Spleen (tissue), 11 donors: ENCODE measurements at regions not wholly inside any gene's neighbourhood (a gene's known extent, or its start where the extent isn't known, plus 50 kb on each side); places are given as distances from the start of the nearest gene placed in this dataset.

Source experiments
- DNase-seq: peaks from one replicate; pipeline ENCODE4 v3.0.0-alpha.2; 2020
- H3K27ac ChIP-seq, 8 donors: fragments of 200-600 bp; sonication (generic) in 7 of 8; 1 replicate in 4 of 8; 2 replicates in 4 of 8; pipeline versions ENCODE4 v1.5.0 to v1.8.0; 2016 to 2021; ENCODE audit warnings: inconsistent platforms in 4 of 8, mild to moderate bottlenecking in 4 of 8, moderate library complexity in 1 of 8
- H3K27me3 ChIP-seq, 7 donors: fragments of 200-600 bp; sonication (generic) in 6 of 7; replicated peaks in 1 of 7; 1 replicate in 4 of 7; 2 replicates in 3 of 7; pipeline versions ENCODE4 v1.5.0 to v1.8.0; 2016 to 2021; ENCODE audit warnings: inconsistent platforms in 3 of 7, mild to moderate bottlenecking in 1 of 7
- H3K36me3 ChIP-seq, 6 donors: fragments of 200-600 bp; sonication (generic) in 5 of 6; 1 replicate in 4 of 6; 2 replicates in 2 of 6; pipeline versions ENCODE4 v1.5.0 to v1.8.0; 2016 to 2021; ENCODE audit warnings: inconsistent platforms in 2 of 6
- H3K4me1 ChIP-seq, 6 donors: fragments of 200-600 bp; sonication (generic) in 5 of 6; 1 replicate in 3 of 6; 2 replicates in 3 of 6; pipeline versions ENCODE4 v1.5.0 to v1.8.0; 2016 to 2021; ENCODE audit warnings: inconsistent platforms in 3 of 6
- H3K4me3 ChIP-seq, 8 donors: fragments of 200-600 bp; sonication (generic) in 7 of 8; 1 replicate in 4 of 8; 2 replicates in 4 of 8; pipeline versions ENCODE4 v1.5.0 to v1.8.0; 2016 to 2021; ENCODE audit warnings: inconsistent platforms in 4 of 8, mild to moderate bottlenecking in 4 of 8, moderate library complexity in 2 of 8
- H3K9me3 ChIP-seq, 8 donors: fragments of 200-600 bp; sonication (generic) in 7 of 8; 1 replicate in 4 of 8; 2 replicates in 4 of 8; pipeline versions ENCODE4 v1.5.0 to v1.8.0; 2016 to 2021; ENCODE audit warnings: inconsistent platforms in 4 of 8
- CTCF ChIP-seq, 11 experiments: fragments of 200-600 bp in 7 of 11; fragments of 450-650 bp in 4 of 11; sonication (generic) in 4 of 11; IDR thresholded peaks in 8 of 11; conservative IDR thresholded peaks in 3 of 11; 1 replicate in 7 of 11; 2 replicates in 4 of 11; pipeline versions ENCODE4 v1.4.0 to v1.8.0; 2016 to 2021; ENCODE audit warnings: antibody characterized with exemption in 11 of 11, inconsistent platforms in 4 of 11, mild to moderate bottlenecking in 1 of 11
- POLR2A ChIP-seq, 3 donors: fragments of 450-650 bp; IDR thresholded peaks; one replicate each; pipeline ENCODE4 v1.5.1; 2017; ENCODE audit warnings: antibody characterized with exemption in 3 of 3, mild to moderate bottlenecking in 1 of 3
- POLR2AphosphoS5 ChIP-seq, 3 donors: sonication (generic); formaldehyde crosslinking; IDR thresholded peaks; one replicate each; pipeline ENCODE4 v1.5.1; 2017; ENCODE audit warnings: antibody characterized with exemption in 3 of 3
- WGBS, 5 donors: extraction: QIAGEN DNeasy Blood & Tissue Kit in 3 of 5; methylation state at CpG; one replicate each; pipeline versions ENCODE4 v1.1.5 to v1.1.7; 2013 to 2018; 5-methylcytosine and 5-hydroxymethylcytosine counted together
- intact Hi-C: fragments of 100-400 bp; cut with DNase I; formaldehyde crosslinking; loops from one replicate; pipeline ENCODE4 v1.15.0; 2023; ENCODE audit warnings: low total_unique reads
- donor health status: healthy with polysubstance abuse.
- donor health status: DM: no; HTN: no; CAD: no; lungs with moderate emphysema.
- donor health status: DM: no; HTN: no; CAD: no.
- donor health status: Bipolar disorder and iron deficiency.
- donor health status: healthy.
- donor health status: DM: no; HTN: no; CAD: no.
- donor health status: DM: yes; HTN: yes; CAD: no.

- WGBS, 5 donors: 87 to 97% (median 93%) methylated on average over 2 of the region's 2 CpGs
- DNase-seq: no peak
- no peaks in the 10 kb centered on the region for H3K9me3 ChIP-seq
- H3K4me1 ChIP-seq: no peaks in the 10 kb centered on the region
- TF ChIP-seq POLR2A (IDR thresholded peaks at IDR 0.05) (no peak), POLR2AphosphoS5 (IDR thresholded peaks at IDR 0.05) (no peak), CTCF (IDR thresholded peaks at IDR 0.05 in 8 of 11, conservative IDR thresholded peaks at IDR 0.05 in 3 of 11) (no peak)
- intact Hi-C loops: no loop called here
- H3K27ac ChIP-seq: no peak overlapping the region
- no peaks in the 10 kb centered on the region for H3K36me3 ChIP-seq
- H3K27me3 ChIP-seq: no peaks in the 10 kb centered on the region
- H3K4me3 ChIP-seq: no peak overlapping the region
Measured at GRCh38 chr4:100574607-100575006, 56.8 kb upstream of the EMCN start.

GRCh38 chr4:100569196-100569595 lies 51.4 kb upstream of the EMCN start:
- H3K9me3 ChIP-seq: no peaks in the 10 kb centered on the region
- 29 to 85% (median 71%) methylated on average over 2 of the region's 2 CpGs for WGBS, 5 donors
- no peak for DNase-seq
- H3K27me3 ChIP-seq: no peaks in the 10 kb centered on the region
- no peaks in the 10 kb centered on the region for H3K4me1 ChIP-seq
- H3K27ac ChIP-seq: no peak overlapping the region
- H3K4me3 ChIP-seq: no peak overlapping the region
- intact Hi-C loops: no loop called here
- TF ChIP-seq POLR2AphosphoS5 (IDR thresholded peaks at IDR 0.05): no peak
- no peak for TF ChIP-seq POLR2A (IDR thresholded peaks at IDR 0.05)
- TF ChIP-seq CTCF (IDR thresholded peaks at IDR 0.05 in 8 of 11, conservative IDR thresholded peaks at IDR 0.05 in 3 of 11): no peak
- no peaks in the 10 kb centered on the region for H3K36me3 ChIP-seq
